ENCODE measurements at regions not wholly inside any gene's neighbourhood (a gene's known extent, or its start where the extent isn't known, plus 50 kb on each side); places are given as distances from the start of the nearest gene placed in this dataset.
A peak's percentile ranks its signal among the peaks of the same experiment; 100 is the strongest.

GRCh38 chr4:119984996-119985395 lies 81.7 kb downstream of the MAD2L1 start:
- TF ChIP-seq, protein P1, sequence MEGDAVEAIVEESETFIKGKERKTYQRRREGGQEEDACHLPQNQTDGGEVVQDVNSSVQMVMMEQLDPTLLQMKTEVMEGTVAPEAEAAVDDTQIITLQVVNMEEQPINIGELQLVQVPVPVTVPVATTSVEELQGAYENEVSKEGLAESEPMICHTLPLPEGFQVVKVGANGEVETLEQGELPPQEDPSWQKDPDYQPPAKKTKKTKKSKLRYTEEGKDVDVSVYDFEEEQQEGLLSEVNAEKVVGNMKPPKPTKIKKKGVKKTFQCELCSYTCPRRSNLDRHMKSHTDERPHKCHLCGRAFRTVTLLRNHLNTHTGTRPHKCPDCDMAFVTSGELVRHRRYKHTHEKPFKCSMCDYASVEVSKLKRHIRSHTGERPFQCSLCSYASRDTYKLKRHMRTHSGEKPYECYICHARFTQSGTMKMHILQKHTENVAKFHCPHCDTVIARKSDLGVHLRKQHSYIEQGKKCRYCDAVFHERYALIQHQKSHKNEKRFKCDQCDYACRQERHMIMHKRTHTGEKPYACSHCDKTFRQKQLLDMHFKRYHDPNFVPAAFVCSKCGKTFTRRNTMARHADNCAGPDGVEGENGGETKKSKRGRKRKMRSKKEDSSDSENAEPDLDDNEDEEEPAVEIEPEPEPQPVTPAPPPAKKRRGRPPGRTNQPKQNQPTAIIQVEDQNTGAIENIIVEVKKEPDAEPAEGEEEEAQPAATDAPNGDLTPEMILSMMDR (IDR thresholded peaks at IDR 0.05; ENCODE audit: insufficient read depth, low read depth, low read length) = no peak
- H3K4me3 ChIP-seq (ENCODE audit: low read depth, low read length) = no peak overlapping the region
- DNase-seq (ENCODE audit: low read depth) = no peak

DNA sequence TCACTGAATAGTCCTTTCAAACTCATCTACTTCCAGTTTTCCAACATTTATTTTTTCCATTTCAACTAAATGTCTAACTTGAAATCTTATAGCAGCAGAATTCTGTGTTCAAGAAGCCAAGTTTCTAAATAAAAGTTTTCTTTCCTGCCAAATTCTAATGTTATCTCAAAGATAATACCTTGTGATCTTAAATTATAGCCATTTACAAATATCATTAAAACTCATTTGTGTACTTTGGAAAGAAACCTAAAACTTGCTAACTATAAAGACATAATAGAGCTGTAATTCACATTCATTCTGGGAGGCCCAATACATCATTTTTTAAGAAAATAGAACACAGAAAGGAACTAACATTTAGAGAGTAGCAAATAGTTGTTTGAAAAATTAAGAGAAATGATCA lies 83.9 kb downstream of the MAD2L1 start:
- DNase-seq (ENCODE audit: low read depth) = no peak
- H3K4me3 ChIP-seq (ENCODE audit: low read depth, low read length) = no peak overlapping the region
- TF ChIP-seq, protein P1 (IDR thresholded peaks at IDR 0.05; ENCODE audit: insufficient read depth, low read depth, low read length) = no peak

DNA sequence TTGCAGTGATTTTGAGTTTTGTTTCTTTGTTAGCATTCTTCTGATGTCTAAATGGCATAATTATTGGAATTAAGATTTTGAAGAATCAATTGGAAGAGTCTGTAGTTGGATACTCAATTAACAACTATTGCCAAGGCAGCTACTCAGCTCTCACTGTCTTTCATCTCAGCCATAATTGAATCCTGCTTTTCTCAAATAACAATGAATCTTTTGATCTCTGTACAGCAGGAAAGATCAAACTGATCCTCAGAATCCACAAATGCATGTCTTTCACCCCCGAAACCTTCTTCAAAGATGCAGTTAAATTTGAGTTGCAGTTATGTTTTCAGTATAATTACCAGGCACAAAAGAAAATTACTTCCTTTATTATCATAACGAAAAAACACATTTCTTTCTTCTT lies 86.2 kb downstream of the MAD2L1 start:
- DNase-seq (ENCODE audit: low read depth) = no peak
- TF ChIP-seq, protein P1 (IDR thresholded peaks at IDR 0.05; ENCODE audit: insufficient read depth, low read depth, low read length) = no peak
- H3K4me3 ChIP-seq (ENCODE audit: low read depth, low read length) = no peak overlapping the region

GRCh38 chr4:119977076-119977940 lies 89.3 kb downstream of the MAD2L1 start:
- peak; percentile 24 for DNase-seq (ENCODE audit: low read depth)
- H3K4me3 ChIP-seq (ENCODE audit: low read depth, low read length) = no peak overlapping the region
- TF ChIP-seq, protein P1 (IDR thresholded peaks at IDR 0.05; ENCODE audit: insufficient read depth, low read depth, low read length) = no peak

DNA sequence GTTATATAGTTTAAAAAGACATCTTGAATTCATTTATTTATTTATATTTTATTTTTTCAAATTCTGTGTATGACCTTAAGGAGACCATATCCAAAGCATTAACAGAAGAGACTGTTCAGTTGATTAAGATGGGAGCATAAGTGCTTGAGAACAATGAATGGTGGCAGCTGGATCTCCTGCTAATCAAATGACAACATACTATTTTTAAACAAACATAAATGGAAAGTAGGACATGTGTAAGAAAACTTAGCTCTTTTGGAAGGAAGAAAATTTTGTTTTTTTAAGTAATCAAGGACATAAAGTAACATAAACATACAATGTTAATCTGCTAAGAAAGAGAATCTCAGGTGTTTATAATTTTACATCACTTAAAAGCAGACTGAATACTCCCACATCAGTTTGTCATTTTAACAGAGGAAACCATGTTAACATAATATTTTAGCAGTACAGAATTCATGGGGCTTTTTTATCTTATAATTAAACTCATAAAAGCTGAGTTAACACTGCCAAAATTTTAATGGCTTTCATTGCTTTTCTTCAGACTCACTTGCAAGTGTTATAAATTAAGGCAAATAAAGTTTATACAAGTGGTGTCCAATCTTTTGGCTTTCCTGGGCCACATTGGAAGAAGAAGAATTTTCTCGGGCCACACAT lies 95.1 kb downstream of the MAD2L1 start:
- peak; percentile 12 for DNase-seq (ENCODE audit: low read depth)
- TF ChIP-seq, protein P1 (IDR thresholded peaks at IDR 0.05; ENCODE audit: insufficient read depth, low read depth, low read length) = no peak
- H3K4me3 ChIP-seq (ENCODE audit: low read depth, low read length) = no peak overlapping the region

- no peak overlapping the region for H3K4me3 ChIP-seq (ENCODE audit: low read depth, low read length)
- no peak for DNase-seq (ENCODE audit: low read depth)
- TF ChIP-seq, protein P1 (IDR thresholded peaks at IDR 0.05; ENCODE audit: insufficient read depth, low read depth, low read length) = no peak
Measured at GRCh38 chr4:119962631-119963030, 104.0 kb downstream of the MAD2L1 start.
